Uterus (tissue), 3 donors: ENCODE measurements at regions not wholly inside any gene's neighbourhood (a gene's known extent, or its start where the extent isn't known, plus 50 kb on each side); places are given as distances from the start of the nearest gene placed in this dataset.

Experiments used
- DNase-seq, 2 donors: peaks; one replicate each; pipeline ENCODE4 v3.0.0-alpha.2; 2019 to 2020
- H3K27ac ChIP-seq, 2 donors: fragments of 200-600 bp; sonication (generic); 1 replicate in 1 of 2; 2 replicates in 1 of 2; pipeline ENCODE4 v1.5.1; 2016 to 2018
- H3K27me3 ChIP-seq, 2 donors: fragments of 200-600 bp; sonication (generic); one replicate each; pipeline ENCODE4 v1.5.1; 2018 to 2019; ENCODE audit warnings: control low read depth in 1 of 2
- H3K36me3 ChIP-seq, 2 donors: fragments of 200-600 bp; sonication (generic); one replicate each; pipeline ENCODE4 v1.5.1; 2019; ENCODE audit warnings: control low read depth in 1 of 2
- H3K4me1 ChIP-seq, 2 donors: fragments of 200-600 bp; sonication (generic); one replicate each; pipeline ENCODE4 v1.5.1; 2018 to 2019; ENCODE audit warnings: control low read depth in 1 of 2
- H3K4me3 ChIP-seq, 2 donors: fragments of 200-600 bp; sonication (generic); 1 replicate in 1 of 2; 2 replicates in 1 of 2; pipeline ENCODE4 v1.5.1; 2018 to 2019; ENCODE audit warnings: mild to moderate bottlenecking in 1 of 2
- H3K9me3 ChIP-seq, 2 donors: fragments of 200-600 bp; sonication (generic); one replicate each; pipeline ENCODE4 v1.5.1; 2019; ENCODE audit warnings: control low read depth in 1 of 2
- CTCF ChIP-seq, 4 experiments: fragments of 200-600 bp in 2 of 4; fragments of 450-650 bp in 2 of 4; sonication (generic) in 2 of 4; IDR thresholded peaks; one replicate each; pipeline ENCODE4 v1.5.1; 2016 to 2019; ENCODE audit warnings: antibody characterized with exemption in 4 of 4, mild to moderate bottlenecking in 2 of 4, moderate library complexity in 1 of 4
- POLR2A ChIP-seq, 2 donors: fragments of 450-650 bp; IDR thresholded peaks; one replicate each; pipeline ENCODE4 v1.6.1; 2016; ENCODE audit warnings: antibody characterized with exemption in 2 of 2, mild to moderate bottlenecking in 1 of 2, moderate library complexity in 1 of 2
- intact Hi-C: fragments of 100-400 bp; cut with DNase I; formaldehyde crosslinking; loops from one replicate; pipeline ENCODE4 v1.15.1; 2023; ENCODE audit warnings: low total_unique reads
- donor health status: DM: yes; HTN: yes; CAD: no.

GRCh38 chr15:26096581-26096980 lies 233.5 kb upstream of the ATP10A start:
- Histone ChIP-seq H3K4me1 (no peaks in the 10 kb centered on the region), H3K4me3 (no peak overlapping the region), H3K9me3 (no peaks in the 10 kb centered on the region), H3K36me3 (no peaks in the 10 kb centered on the region), H3K27ac (no peak overlapping the region), H3K27me3 (no peaks in the 10 kb centered on the region)
- intact Hi-C loops, result no loop called here
- TF ChIP-seq POLR2A (IDR thresholded peaks at IDR 0.05), result no peak
- TF ChIP-seq CTCF (IDR thresholded peaks at IDR 0.05), result no peak
- DNase-seq, result no peak

- Histone ChIP-seq H3K27me3 (no peaks in the 10 kb centered on the region), H3K4me3 (no peak overlapping the region), H3K27ac (no peak overlapping the region), H3K9me3 (no peaks in the 10 kb centered on the region), H3K36me3 (no peaks in the 10 kb centered on the region), H3K4me1 (no peaks in the 10 kb centered on the region)
- no peak for DNase-seq
- no peak for TF ChIP-seq CTCF (IDR thresholded peaks at IDR 0.05)
- no peak for TF ChIP-seq POLR2A (IDR thresholded peaks at IDR 0.05)
- intact Hi-C loops, result no loop called here
Observed at GRCh38 chr15:26095710-26096330, 232.7 kb upstream of the ATP10A start.

- DNase-seq, result no peak
- Histone ChIP-seq H3K4me3 (no peak overlapping the region), H3K27ac (no peak overlapping the region), H3K9me3 (no peaks in the 10 kb centered on the region), H3K36me3 (no peaks in the 10 kb centered on the region), H3K4me1 (no peaks in the 10 kb centered on the region), H3K27me3 (no peaks in the 10 kb centered on the region)
- intact Hi-C loops, result no loop called here
- TF ChIP-seq CTCF (IDR thresholded peaks at IDR 0.05) (no peak), POLR2A (IDR thresholded peaks at IDR 0.05) (no peak)
Observed at GRCh38 chr15:26091184-26091583, 228.1 kb upstream of the ATP10A start.

GRCh38 chr15:26087881-26088280 lies 224.8 kb upstream of the ATP10A start:
- no peaks in the 10 kb centered on the region for H3K4me1 ChIP-seq
- no peak for DNase-seq
- H3K9me3 ChIP-seq, result no peaks in the 10 kb centered on the region
- no peaks in the 10 kb centered on the region for H3K36me3 ChIP-seq
- H3K4me3 ChIP-seq, result no peak overlapping the region
- H3K27me3 ChIP-seq, result no peaks in the 10 kb centered on the region
- H3K27ac ChIP-seq, result no peak overlapping the region
- intact Hi-C loops, result no loop called here
- TF ChIP-seq CTCF (IDR thresholded peaks at IDR 0.05), result no peak
- no peak for TF ChIP-seq POLR2A (IDR thresholded peaks at IDR 0.05)

GRCh38 chr15:26087395-26087794 lies 224.3 kb upstream of the ATP10A start:
- TF ChIP-seq POLR2A (IDR thresholded peaks at IDR 0.05) (no peak), CTCF (IDR thresholded peaks at IDR 0.05) (no peak)
- Histone ChIP-seq H3K27ac (no peak overlapping the region), H3K9me3 (no peaks in the 10 kb centered on the region), H3K27me3 (no peaks in the 10 kb centered on the region), H3K4me1 (no peaks in the 10 kb centered on the region), H3K4me3 (no peak overlapping the region), H3K36me3 (no peaks in the 10 kb centered on the region)
- DNase-seq, result no peak
- intact Hi-C loops, result no loop called here
